ENCODE measurements at regions not wholly inside any gene's neighbourhood (a gene's known extent, or its start where the extent isn't known, plus 50 kb on each side); places are given as distances from the start of the nearest gene placed in this dataset.

- TF ChIP-seq CTCF (IDR thresholded peaks at IDR 0.05 in 4 of 5, conservative IDR thresholded peaks at IDR 0.05 in 1 of 5) (no peak), POLR2A (IDR thresholded peaks at IDR 0.05) (no peak)
These were observed 525.1 kb downstream of the LMO4 start for GRCh38 chr1:87853576-87854351.

All from gastrocnemius medialis (tissue), 4 donors.